ENCODE measurements at regions not wholly inside any gene's neighbourhood (a gene's known extent, or its start where the extent isn't known, plus 50 kb on each side); places are given as distances from the start of the nearest gene placed in this dataset.

DNA sequence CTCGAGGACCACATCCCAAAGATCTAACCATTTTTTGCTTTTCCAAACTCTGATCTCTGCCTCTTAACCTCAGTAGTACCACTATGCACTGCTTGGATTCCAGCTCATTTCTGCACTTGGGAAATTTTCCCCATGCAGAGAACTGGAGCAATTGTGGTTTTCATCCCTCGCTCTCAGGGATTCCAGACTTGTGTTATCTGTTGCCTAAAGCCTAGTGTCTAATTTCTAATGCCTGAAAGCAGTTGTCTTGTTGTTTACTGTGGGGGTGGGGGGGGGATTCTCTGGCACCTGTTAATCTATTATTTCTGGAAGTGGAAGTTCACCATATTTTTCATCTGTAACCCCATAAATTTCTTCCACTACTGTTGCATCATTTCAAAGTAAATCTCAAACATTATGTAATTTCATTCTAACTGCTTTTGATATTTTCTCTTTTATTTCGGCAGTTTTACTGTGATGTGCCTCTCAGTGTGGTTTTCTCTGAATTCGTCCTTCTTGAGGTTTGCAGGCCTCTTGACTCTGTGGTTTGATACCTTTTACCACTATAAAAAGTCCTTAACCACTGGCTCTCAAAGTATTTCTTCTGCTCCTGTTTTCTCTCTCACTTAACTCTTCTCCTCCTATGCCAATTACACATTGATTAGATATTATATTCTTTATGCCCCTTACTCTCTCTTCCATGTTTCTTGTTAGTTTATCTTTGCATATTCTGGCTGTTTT, 205.6 kb upstream of the EOLA2 start:
- no peak for DNase-seq

DNA sequence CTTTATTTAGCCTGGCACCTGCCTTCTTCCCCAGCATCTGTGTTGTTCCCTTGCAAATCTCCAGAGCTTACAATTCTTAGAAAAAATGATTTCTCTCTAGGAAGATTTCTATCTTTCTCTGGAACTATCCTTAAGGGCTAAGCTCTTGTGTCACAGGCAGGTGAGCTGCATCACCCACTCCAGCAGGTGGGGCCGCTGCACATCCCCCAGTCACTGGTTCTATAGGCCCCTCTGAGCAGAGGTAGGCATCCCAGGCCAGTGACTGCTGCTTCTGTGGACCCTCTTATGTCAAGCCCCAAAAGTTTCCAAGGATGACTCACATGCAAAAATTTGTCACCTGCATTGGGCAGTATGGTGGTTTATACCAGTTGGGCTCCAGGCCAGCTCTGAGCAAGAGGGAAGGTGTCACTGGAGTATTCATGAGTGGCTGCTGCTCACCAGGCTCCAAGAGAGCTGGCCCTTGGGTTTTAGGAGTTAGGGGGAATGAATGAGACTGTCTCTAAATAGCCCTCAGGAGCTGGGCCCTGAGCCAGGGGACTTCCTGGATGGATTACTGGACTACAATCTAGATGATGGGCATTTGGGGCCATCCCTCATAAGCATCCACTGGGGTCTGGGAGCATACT, 208.1 kb upstream of the EOLA2 start:
- no peak for DNase-seq

DNA sequence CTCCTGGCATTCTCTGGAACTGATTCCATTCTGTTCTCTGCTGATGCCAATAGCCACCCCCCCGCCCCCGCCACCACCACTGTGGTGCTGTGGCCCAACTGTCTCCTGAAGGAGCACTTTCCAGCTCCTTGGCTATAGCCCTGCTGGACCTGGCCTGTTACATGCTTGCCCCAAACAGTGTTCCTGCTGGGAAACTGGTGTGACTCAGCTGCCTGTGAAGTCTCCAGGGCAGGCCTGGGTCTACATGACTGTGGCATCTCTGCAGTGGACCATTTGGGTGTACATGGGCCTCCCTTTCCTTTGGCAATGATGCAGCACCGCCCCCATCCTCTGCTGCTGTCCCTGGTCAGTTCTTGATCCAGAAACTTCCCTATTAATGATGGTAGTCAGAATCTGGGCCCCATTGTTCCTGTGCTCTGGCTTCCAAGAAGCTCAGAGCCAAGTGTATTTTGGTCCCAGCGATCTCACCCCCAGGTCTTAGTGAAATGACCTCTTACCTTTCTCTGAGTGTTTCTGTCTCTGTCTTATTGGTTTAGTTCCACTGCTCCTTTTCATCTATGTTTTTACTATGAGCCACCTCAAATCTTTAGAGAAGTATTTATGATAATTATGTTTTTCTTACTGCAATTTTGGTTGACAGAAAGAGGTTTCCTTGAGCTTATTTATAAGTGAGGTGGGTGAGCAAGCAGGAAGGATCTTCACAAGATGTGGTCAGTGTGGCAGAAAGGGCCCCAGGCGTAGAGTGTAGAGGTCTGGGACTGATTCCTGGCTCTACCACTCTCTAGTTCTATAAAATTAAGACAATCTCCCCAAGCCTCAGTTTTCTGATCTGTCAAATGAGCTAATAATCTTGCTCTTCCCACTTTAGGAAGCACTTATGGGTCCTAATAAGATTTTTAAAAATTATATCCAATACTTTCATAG, 210.7 kb upstream of the EOLA2 start:
- DNase-seq: no peak

DNA sequence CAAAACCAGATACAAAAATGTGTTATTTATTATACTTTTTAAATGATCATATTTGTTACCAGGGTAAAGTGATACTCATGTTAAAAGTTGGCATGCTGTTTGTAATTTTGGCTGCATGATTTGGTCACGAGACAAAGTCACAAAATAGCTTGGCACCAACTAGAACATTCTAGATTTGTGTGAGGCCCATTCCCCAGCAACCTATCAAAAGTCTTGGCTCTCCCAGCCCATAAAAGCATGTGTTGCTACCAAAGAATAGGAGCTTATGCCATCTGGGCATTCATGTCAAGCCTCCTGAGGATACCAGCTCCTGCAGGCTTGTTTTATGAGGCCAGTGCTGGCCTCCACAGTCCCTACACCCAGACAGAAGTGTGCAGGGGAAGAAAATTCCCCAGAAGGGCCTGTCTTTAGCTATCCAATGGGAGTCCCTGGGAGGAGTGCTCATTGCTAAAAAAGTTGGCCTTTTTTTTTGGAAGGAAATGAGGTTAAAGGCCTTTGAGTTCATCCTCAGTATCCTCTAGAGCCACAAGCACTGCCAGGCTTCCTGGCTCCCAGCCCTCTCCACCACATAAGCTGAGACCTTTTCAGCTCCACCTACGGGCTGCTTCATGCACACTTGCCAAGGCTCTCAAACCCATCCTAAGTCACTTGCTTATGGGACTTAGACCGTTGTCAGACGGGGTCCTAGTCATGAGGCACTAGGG, 211.9 kb upstream of the EOLA2 start:
- DNase-seq: no peak

DNA sequence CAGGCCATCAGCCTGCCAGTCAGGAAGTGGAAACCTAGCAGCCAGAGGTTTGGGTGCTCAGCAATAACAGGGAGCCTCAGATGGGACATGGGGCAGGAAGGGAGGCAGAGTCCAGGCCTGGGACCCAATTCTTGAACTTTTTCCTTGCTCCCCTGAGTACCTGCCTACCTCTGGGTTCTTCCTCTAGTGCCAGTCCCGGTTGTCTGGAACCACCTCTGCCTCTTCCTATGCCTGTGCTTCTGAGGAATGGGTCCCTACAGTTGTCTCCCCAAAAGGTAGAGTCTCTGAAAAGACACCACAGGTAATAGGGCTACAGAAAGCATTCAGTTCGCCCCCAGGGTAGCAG, 212.4 kb upstream of the MAMLD1 start:
- DNase-seq: no peak

DNA sequence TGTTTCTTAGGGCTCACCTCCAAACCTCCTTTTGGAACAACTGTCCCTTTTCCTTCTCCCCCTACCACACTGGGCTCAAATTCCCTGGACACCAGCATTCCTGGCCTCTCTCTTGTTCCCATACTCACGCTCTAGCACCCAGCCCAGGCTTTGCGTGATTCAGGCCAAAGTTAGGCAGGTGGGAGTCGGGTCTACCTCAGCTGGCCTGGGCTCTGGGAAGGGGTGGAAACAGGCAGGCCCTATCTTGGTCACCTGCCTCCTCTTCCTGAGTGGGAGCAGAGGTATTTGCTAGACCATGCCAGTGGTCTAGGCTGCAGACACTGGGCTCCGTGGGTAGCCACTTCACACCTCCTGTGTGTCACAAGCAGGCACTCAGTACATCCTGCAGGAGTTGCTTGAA, 211.1 kb upstream of the MAMLD1 start:
- DNase-seq: no peak

DNA sequence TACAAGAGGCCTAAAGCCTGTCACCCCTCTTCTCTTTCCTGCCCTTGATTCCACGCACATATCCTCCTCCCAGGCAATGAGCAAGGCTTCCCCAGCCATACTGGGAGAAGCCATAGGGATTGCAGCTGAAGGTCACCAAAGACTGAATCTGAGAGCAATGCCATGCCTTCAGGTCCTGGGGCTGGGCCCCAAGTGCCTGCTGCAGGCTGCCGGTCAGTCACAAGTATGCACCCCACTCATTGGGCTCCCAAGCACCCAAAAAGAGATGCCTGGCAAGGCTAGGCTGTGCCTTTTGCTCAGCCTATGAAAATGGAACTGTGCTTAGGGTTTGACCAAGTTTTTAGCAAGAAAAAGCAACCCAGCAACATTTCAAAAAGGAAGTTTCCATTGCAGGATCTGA, 210.6 kb upstream of the MAMLD1 start:
- no peak for DNase-seq

DNA sequence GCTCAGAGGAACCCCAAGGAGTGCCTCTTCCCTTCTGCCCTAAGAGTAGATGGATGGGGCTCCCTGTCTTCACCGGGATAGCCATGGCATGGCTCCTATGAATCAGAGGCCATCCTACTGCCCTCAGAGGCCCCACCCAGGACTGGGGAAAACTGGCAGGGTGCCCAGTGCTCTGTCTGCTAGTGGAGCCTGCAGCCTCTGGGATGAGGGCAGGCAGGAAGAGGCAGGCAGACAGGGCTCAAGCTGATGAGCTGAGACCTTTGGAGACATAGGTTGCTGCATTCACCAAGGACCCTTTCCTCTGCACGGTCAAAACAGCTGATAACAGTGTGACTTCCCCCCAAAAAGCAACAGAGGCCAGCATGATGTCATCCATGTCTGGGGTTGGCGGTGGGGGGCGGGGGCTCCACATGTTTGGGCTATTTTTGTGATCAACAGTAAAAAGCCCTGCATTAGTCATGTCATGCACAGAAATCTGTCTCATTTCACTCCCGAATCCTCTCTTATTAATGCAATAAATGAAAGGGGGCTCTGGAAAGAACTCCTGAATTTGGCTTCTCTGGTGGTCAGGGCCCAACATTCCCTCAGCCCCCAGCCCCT, 207.6 kb upstream of the MAMLD1 start:
- no peak for DNase-seq

DNA sequence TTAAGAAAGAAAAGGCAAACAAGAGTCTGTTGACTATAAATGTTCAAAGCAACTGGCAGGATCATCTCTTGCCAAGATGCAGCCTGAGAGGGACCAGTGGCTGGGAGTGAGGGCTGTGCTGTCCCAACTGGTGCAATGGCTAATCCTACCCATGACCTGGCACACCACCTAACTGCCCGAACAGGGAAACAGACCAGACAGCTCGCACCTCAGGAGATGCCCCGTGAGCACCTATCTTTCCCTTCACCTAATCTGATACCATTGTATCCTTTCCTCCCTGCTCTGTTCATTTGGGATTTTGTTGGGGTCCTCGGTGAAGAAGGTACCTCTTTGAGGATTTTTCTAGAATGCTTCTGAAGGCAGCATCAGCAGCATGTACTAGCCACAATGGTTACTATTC, 206.5 kb upstream of the MAMLD1 start:
- no peak for DNase-seq

DNA sequence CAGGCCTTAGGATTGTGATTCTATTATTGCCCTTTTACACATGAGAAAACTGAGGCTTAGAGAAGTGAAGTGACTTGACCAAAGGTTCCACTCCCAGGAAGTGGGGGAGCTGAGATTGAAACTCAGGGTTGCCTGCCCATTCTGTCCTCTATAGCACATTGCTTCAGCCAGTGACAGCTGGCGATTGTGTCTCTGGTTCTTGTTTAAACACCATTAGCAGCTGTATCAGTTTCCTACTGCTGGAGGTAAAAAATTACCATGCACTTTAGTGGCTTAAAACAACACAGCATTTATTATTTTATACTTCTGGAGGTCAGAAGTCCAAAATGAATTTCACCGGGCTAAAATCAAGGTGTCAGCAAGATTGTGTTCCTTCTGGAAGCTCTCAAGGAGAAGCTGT, 205.8 kb upstream of the MAMLD1 start:
- DNase-seq: no peak

DNA sequence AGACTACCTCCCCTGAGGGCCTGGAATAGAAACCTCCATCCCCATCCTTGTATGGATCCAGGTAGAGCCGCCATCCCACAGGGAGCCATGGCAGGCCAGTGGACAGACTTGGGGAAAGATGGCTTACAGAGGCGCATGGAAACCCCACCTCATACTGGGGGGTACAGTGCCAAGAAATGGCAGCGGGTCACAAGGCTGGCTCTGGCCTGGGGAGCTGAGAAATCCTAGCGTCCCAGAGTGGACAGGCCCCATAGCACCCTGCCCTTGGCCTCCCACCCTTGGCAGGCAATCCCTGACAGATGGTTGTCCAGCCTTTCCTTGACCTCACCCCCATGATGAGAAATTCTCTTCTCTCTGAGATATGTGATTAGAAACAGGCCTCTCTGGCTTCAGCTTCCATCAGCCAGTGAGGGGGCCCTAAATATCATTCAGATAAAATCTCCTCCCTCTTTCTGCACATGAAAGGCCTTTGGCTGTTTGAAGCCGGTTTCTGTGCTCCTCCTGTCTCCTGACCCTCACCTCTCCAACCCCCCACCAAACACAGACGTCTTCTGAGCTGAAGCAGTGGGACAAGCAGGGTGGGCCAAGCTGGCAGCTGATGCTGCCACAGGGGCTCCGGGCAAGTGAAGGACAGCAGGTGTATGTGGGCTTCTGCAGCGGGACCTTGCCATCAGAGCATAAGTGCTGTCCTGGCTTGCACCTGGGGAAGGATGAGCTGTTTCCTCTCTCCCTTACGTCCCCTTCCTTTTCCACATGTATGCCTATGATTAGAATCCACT, 204.4 kb upstream of the MAMLD1 start:
- no peak for DNase-seq

DNA sequence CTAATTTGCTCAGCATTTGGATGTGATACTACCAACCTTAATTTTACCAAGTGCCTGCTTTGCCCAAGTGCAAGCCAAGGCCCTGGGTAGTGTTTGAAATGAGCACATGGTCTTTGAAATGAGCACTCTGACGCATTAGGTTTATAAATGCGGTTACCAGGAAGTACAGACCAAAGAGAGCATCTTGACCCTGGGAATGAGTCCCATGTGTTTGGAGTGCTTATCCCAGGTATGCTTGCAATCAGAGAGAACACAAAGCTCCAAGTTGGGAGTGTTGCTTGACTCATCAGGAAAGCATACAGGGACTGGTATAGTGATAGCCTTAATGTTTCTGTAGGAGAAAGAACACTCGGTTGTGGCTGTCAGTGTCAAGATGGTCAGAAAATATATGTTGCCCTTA, 203.6 kb upstream of the MAMLD1 start:
- no peak for DNase-seq

DNA sequence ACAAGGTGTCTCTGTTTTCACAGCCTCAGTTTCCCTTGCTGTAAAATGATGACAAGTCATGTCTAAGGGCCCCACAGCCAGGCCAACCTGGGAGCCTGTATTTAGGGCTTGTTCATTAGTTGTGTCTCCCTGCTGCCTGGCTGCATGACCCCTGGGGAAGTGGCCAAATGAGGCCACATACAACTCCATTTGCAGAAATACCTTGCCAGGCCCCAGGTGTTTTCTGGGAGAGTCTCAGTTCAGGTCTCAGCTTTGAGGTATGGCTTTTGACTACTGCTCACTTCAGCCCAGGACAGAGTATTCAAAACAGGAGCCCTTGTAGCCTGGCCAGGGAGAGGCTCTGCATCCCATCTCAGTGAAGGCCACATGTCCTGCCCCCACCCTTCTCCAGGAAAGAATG, 202.5 kb upstream of the MAMLD1 start:
- DNase-seq: no peak

DNA sequence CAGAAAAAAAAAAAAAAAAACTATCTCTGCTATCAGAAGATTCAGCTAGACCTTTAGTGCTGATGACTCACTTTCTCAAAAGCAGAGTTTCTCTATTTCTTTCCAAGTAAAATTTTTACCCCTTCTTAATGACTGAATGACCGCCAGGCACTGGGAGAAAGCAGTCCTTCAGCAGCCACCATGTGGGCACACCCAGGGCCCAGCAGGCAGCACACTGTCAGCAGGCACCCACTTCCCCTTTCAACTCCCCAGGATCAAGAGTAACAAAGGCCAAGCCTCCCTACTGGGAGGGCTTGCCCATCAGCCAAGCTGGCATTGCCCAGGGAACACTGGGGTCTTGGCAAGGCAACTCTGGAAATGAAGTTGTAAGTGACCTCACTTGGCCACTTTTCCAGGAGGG, 201.9 kb upstream of the MAMLD1 start:
- no peak for DNase-seq

DNA sequence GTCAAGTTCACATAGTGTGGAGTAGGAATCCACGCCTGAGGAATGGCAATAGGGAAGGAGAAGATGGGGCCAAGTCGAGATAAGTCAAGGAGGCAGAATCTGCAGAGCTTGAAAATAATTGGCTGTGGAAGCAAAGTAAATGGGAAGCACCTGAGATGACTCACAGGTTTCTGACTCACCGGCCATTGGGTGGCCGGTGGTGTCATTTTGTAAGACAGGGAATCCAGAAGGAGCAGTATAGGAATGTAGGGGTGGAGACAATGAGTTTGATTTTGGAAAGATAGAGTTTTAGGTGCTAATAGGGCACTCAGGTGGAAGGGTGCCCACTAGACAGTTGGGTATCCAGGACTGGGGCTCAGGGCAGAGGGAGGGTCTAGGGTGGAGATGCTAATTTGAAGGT, 201.0 kb upstream of the MAMLD1 start:
- DNase-seq: no peak

DNA sequence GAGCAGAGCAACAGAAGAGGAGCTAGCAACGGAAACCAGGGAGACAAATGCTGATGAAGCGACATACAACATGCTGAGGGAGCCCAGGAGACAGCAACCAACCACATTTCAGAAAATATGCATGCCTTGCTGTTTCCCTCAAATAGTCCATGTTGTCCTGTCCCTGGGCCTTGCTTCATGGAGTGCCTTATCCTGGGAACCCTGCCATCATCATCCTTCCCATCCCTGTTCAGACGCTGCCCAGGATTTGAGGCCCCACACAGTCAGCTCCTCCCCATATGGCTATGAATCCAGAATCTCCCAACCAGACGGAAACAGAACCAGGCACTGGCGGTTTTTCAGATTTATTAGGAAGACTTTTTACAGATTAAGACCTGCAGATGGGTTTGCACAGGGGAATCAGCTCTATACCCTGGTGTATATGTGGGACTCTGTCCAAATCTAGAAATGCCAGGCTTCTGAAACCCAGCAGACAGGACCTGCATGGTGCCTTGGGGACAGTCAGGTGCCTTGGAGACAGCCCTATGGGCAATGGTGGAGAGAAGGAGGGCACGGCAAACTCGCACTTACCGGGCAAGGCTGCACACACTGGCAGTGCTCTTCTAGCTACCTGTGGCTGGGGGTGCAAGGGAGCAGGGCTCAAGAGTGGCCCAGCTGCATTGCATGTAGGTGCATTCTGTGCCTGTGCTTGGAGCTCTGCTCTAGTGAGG, 199.7 kb upstream of the MAMLD1 start:
- no peak for DNase-seq

DNA sequence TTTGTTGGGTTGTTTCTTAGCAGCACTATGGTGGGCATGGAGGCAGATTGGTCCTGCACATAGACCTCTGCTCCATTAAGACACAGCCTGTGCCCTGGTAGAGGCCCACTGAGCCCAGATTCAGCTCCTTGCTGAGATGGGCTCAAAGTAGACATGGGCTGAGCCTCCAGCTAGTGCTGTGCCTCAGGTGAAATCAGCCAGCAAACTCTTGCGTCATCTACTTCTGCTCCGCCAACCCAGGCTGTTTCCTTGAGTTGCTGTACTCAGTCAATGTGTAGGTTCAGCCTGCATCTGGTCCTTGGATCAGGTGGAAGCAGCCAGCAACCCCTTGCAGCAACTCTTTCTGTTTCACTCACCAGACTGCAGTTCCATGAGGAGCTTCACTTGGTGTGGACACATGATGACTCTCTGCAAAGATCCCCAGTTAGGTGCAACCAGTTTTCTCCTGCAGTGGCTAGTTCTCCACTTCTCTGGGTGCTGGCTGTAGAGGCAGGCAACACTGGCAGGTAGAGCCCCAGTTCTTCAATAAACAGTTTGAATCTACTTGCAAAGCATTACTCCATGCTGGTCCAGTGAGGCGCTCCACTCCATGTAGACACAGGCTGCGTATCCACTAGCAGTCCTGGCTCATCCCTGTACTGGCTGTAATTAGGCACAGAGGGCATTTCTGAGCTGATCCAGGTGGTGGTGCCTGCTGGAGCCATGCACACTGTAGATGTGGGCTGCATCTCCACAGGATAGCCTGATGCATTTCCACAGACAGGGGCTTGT, 199.0 kb upstream of the MAMLD1 start:
- no peak for DNase-seq

DNA sequence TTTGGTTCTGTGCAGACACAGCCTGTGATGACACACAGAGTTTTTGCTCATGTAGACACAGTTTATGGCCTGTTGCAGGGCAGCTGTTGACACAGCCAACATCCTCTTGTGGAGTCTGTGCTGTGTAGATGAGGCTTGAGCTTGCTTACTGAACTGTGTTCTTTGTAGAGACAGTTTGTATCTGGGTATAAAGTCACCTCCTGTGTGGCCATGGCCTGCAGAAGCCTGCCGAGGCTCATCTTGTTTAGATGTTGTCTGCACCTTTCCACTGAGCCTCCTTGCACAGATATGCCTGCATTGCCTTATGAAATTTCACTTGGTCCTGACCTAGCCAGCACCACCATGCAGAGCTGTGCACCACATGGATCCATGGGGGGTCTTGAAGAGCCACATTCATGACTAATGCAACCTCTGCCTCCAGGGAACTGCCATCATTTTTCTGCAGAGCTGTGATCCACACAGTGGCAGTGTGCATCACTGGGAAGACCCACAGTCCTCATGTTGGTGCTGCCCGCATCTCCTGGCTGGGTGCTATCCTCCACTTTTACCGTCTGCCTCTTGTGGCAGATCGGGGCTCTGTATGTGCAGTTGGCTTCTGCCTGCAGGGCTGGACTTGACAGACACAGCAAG, 198.0 kb upstream of the MAMLD1 start:
- DNase-seq: no peak

DNA sequence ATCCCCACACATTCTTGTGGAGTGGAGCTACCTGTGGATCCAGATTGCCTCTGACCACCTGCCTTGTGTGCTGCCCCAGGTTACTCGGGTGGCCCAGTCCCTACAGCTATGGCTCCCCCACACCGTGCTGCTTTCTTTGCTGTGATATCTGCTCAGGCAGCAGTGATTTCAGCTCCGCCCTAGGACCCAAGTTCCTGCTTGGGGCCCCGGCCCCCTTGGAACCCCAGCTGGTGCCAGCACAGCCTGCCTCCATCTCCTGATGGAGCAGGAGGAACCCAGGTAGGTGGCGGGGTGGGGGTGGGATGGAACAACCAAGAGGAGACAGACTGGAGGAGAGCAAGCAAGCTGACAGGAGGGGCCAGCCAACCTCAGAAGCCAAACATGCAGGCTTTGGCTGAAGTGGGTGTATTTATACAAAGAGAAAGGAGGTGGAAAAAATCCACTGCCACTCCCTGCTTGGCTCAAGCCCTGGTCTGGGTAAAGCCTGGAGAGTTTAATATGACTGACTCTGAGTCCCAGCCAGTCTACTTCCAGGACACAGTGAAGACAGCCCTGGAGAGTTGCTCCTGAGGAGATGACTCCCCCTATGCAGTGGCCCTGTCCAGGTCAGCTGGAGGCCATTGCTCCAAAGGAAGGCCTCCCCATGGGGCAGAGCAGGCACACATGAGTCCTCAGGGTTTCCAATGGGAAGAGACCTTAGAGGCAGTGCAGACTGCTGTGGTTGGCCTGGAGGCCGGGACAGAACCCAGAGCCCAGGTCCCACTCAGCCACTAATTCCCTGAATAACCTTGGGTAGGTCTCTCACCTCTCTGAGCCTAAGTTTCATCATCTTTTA, 197.1 kb upstream of the MAMLD1 start:
- DNase-seq: no peak

All from retina (tissue), 1 donor.